Transverse colon (tissue), 4 donors: ENCODE measurements at regions not wholly inside any gene's neighbourhood (a gene's known extent, or its start where the extent isn't known, plus 50 kb on each side); places are given as distances from the start of the nearest gene placed in this dataset.
A peak's percentile ranks its signal among the peaks of the same experiment; 100 is the strongest.

ENCODE experiments used
- DNase-seq: peaks from one replicate; pipeline ENCODE4 v3.0.0-alpha.2; 2019
- H3K27ac ChIP-seq, 4 donors: fragments of 200-600 bp; sonication (generic); 2 replicates each; pipeline ENCODE4 v1.5.1; 2016 to 2018; ENCODE audit warnings: inconsistent platforms in 4 of 4
- H3K27me3 ChIP-seq: fragments of 200-600 bp; sonication (generic); 2 replicates; pipeline ENCODE4 v1.5.1; 2017; ENCODE audit warnings: inconsistent platforms
- H3K36me3 ChIP-seq, 4 donors: fragments of 200-600 bp; sonication (generic); 2 replicates each; pipeline ENCODE4 v1.5.1; 2017 to 2019; ENCODE audit warnings: inconsistent platforms in 4 of 4
- H3K4me1 ChIP-seq, 4 donors: fragments of 200-600 bp; sonication (generic); 2 replicates each; pipeline ENCODE4 v1.5.1; 2017 to 2020; ENCODE audit warnings: inconsistent platforms in 4 of 4
- H3K4me3 ChIP-seq, 4 donors: fragments of 200-600 bp; sonication (generic); 1 replicate in 1 of 4; 2 replicates in 3 of 4; pipeline versions ENCODE4 v1.5.1 to v1.6.1; 2017 to 2019; ENCODE audit warnings: inconsistent platforms in 4 of 4
- H3K9me3 ChIP-seq, 2 donors: fragments of 200-600 bp; sonication (generic); 2 replicates each; pipeline ENCODE4 v1.5.1; 2017 to 2019; ENCODE audit warnings: inconsistent platforms in 2 of 2
- EP300 ChIP-seq: sonication (generic); formaldehyde crosslinking; IDR thresholded peaks from one replicate; pipeline ENCODE4 v1.6.1; 2017; ENCODE audit warnings: antibody characterized with exemption, low read depth
- POLR2A ChIP-seq: fragments of 450-650 bp; IDR thresholded peaks from one replicate; pipeline ENCODE4 v1.6.1; 2016; ENCODE audit warnings: antibody characterized with exemption, mild to moderate bottlenecking, moderate library complexity
- POLR2AphosphoS5 ChIP-seq, 3 donors: sonication (generic); formaldehyde crosslinking; IDR thresholded peaks; one replicate each; pipeline ENCODE4 v1.6.1; 2016; ENCODE audit warnings: antibody characterized with exemption in 3 of 3
- WGBS, 2 donors: methylation state at CpG; one replicate each; pipeline ENCODE4 v1.1.5; 2018; ENCODE audit warnings: low coverage in 1 of 2; 5-methylcytosine and 5-hydroxymethylcytosine counted together
- in situ Hi-C, 4 donors: fragments of 200-750 bp; cut with MboI; loops; one replicate each; pipeline versions ENCODE4 v1.15.0 to v1.15.1; 2017; ENCODE audit warnings: low sequenced_read_pairs in 3 of 4, low pct_ligation_motif_present in 1 of 4, low pct_unique_long_range_greater_than_20kb in 1 of 4
- intact Hi-C: fragments of 100-400 bp; cut with DNase I; formaldehyde crosslinking; loops from one replicate; pipeline ENCODE4 v1.15.1; 2023; ENCODE audit warnings: low total_unique reads
- TF ChIP-seq, protein P1 (sequence below), 5 experiments: fragments of 200-600 bp in 3 of 5; fragments of 450-650 bp in 2 of 5; sonication (generic) in 3 of 5; IDR thresholded peaks; 1 replicate in 2 of 5; 2 replicates in 3 of 5; pipeline ENCODE4 v1.5.1; 2016 to 2017; ENCODE audit warnings: antibody characterized with exemption in 5 of 5, inconsistent platforms in 3 of 5, mild to moderate bottlenecking in 2 of 5, moderate library complexity in 1 of 5

DNA sequence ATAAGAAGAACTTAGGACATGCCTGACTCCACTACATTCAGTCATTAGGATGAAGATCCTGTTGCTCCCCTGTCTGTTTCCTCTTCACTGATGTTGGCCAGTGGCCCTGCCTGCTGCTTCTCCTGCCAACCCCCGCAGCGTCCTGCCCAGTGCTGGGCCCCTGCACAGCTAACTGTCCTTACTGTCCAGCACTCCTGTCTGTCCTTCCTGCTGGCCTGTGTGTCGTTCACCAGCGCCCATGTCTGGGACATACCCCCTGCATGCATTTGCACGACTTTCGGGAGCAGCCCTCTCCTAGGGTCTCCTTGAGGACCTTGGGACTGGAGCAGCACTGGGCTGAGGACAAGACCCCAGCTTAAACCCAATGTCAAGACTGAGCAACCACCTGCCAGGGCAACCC lies 547.6 kb downstream of the BNC2 start:
- H3K27me3 ChIP-seq = no peaks in the 10 kb centered on the region
- no peaks in the 10 kb centered on the region for H3K9me3 ChIP-seq
- TF ChIP-seq POLR2AphosphoS5 (IDR thresholded peaks at IDR 0.05) (no peak), EP300 (no peak), POLR2A (no peak)
- TF ChIP-seq, protein P1, sequence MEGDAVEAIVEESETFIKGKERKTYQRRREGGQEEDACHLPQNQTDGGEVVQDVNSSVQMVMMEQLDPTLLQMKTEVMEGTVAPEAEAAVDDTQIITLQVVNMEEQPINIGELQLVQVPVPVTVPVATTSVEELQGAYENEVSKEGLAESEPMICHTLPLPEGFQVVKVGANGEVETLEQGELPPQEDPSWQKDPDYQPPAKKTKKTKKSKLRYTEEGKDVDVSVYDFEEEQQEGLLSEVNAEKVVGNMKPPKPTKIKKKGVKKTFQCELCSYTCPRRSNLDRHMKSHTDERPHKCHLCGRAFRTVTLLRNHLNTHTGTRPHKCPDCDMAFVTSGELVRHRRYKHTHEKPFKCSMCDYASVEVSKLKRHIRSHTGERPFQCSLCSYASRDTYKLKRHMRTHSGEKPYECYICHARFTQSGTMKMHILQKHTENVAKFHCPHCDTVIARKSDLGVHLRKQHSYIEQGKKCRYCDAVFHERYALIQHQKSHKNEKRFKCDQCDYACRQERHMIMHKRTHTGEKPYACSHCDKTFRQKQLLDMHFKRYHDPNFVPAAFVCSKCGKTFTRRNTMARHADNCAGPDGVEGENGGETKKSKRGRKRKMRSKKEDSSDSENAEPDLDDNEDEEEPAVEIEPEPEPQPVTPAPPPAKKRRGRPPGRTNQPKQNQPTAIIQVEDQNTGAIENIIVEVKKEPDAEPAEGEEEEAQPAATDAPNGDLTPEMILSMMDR (IDR thresholded peaks at IDR 0.05) = no peak
- H3K4me3 ChIP-seq = no peak overlapping the region
- no peak overlapping the region for H3K27ac ChIP-seq
- WGBS, 2 donors = 80% methylated on average over 6 of the region's 6 CpGs; no CpG with 5 or more reads in 1 of the 2 donors
- no peaks in the 10 kb centered on the region for H3K36me3 ChIP-seq
- in situ Hi-C loops (loop anchor here in 1 of 4 donors (10.0 kb wide), 1 partner anchor 58 kb away; no protein-coding TSS in a partner anchor), intact Hi-C loops (no loop called here)
- no peak for DNase-seq
- no peaks in the 10 kb centered on the region for H3K4me1 ChIP-seq

DNA sequence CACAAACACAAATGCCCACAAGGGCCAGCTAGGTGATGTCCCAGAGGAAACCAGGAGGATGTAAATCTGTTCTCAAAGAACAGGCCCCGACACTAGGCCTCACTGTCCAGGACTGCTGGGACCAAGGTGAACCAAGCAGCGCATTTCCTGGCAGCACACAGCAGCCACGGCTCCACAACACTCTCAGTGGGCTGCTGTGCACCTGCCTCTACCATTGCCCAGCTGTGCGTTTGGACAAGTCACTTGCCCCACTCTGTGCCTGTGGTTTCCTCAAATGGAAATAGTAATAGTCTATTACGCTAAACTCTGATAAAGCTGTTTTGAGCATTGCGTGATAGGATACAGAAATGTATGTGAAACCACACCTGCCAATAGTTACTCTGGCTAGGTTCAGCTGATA lies 544.5 kb downstream of the BNC2 start:
- Histone ChIP-seq H3K27me3 (no peaks in the 10 kb centered on the region), H3K4me1 (no peaks in the 10 kb centered on the region), H3K27ac (no peak overlapping the region), H3K36me3 (no peaks in the 10 kb centered on the region), H3K9me3 (no peaks in the 10 kb centered on the region), H3K4me3 (no peak overlapping the region)
- intact Hi-C loops = no loop called here
- in situ Hi-C loops = loop anchor here in 1 of 4 donors (10.0 kb wide), 1 partner anchor 61 kb away; no protein-coding TSS in a partner anchor
- no peak for DNase-seq
- TF ChIP-seq POLR2A (no peak), EP300 (no peak), POLR2AphosphoS5 (IDR thresholded peaks at IDR 0.05) (no peak)
- TF ChIP-seq, protein P1 (IDR thresholded peaks at IDR 0.05) = no peak
- WGBS, 2 donors = 88 to 100% methylated on average over 2 to 6 of the region's 6 CpGs

DNA sequence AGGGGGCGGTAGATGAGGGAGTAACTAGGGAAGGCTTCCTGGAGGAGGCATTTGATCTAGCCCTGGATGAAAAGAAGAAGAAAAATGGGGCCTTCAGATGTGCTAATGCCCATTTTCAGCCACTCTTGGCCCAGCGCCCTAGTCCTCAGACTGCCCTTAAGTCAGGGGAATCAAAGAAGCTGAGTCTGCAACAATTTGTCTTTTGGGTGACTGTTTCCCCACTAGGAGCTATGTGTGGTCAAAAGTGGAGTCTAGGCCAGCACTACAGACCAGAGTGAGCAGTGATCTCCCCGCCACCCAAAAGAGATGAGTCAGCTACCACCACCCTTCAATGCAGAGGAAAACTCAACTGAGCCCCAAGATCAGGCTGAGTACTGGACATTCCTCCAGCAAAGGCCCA lies 542.1 kb downstream of the BNC2 start:
- no peaks in the 10 kb centered on the region for H3K4me1 ChIP-seq
- TF ChIP-seq POLR2AphosphoS5 (IDR thresholded peaks at IDR 0.05) = no peak
- TF ChIP-seq, protein P1 (IDR thresholded peaks at IDR 0.05) = no peak
- no peak for TF ChIP-seq POLR2A
- TF ChIP-seq EP300 = no peak
- no peak overlapping the region for H3K27ac ChIP-seq
- no peak overlapping the region for H3K4me3 ChIP-seq
- intact Hi-C loops = no loop called here
- in situ Hi-C loops = loop anchor here in 1 of 4 donors (10.0 kb wide), 1 partner anchor 64 kb away; no protein-coding TSS in a partner anchor
- DNase-seq = no peak
- no peaks in the 10 kb centered on the region for H3K9me3 ChIP-seq
- no peaks in the 10 kb centered on the region for H3K36me3 ChIP-seq
- 97% methylated on average over 3 of the region's 3 CpGs; no CpG with 5 or more reads in 1 of the 2 donors for WGBS, 2 donors
- H3K27me3 ChIP-seq = no peaks in the 10 kb centered on the region

DNA sequence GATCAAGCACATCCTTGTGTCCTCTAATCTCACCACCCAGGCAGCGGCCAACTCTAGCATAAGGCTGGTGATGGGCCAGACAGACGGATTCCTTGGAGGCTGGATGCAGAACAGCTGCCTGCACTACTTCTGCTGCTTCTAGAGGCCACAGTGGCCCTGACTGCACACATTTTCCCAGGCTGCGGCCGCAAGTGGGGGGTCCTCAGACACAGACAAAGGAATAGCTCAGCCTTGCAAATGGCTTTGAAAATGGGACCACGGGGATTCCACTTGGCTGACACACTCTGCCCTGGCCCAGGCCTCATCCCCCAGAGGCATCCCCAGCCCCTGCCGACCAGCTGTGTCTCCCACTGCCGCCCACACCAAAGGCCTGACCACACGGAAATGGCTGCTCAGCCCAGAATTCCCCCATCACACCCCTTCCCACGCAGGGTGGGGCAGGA lies 540.8 kb downstream of the BNC2 start:
- DNase-seq = peak; percentile 16
- intact Hi-C loops = no loop called here
- no peak overlapping the region for H3K4me3 ChIP-seq
- in situ Hi-C loops = loop anchor here in 1 of 4 donors (10.0 kb wide), 1 partner anchor 65 kb away; no protein-coding TSS in a partner anchor
- TF ChIP-seq POLR2A = no peak
- no peak for TF ChIP-seq POLR2AphosphoS5 (IDR thresholded peaks at IDR 0.05)
- no peak for TF ChIP-seq EP300
- TF ChIP-seq, protein P1 (IDR thresholded peaks at IDR 0.05) = no peak
- WGBS, 2 donors = 74% methylated on average over 9 of the region's 9 CpGs; no CpG with 5 or more reads in 1 of the 2 donors
- no peak overlapping the region for H3K27ac ChIP-seq
- H3K27me3 ChIP-seq = no peaks in the 10 kb centered on the region
- H3K4me1 ChIP-seq = no peaks in the 10 kb centered on the region
- no peaks in the 10 kb centered on the region for H3K36me3 ChIP-seq
- H3K9me3 ChIP-seq = no peaks in the 10 kb centered on the region
